ENCODE measurements at regions not wholly inside any gene's neighbourhood (a gene's known extent, or its start where the extent isn't known, plus 50 kb on each side); places are given as distances from the start of the nearest gene placed in this dataset.

- TF ChIP-seq, protein P1, sequence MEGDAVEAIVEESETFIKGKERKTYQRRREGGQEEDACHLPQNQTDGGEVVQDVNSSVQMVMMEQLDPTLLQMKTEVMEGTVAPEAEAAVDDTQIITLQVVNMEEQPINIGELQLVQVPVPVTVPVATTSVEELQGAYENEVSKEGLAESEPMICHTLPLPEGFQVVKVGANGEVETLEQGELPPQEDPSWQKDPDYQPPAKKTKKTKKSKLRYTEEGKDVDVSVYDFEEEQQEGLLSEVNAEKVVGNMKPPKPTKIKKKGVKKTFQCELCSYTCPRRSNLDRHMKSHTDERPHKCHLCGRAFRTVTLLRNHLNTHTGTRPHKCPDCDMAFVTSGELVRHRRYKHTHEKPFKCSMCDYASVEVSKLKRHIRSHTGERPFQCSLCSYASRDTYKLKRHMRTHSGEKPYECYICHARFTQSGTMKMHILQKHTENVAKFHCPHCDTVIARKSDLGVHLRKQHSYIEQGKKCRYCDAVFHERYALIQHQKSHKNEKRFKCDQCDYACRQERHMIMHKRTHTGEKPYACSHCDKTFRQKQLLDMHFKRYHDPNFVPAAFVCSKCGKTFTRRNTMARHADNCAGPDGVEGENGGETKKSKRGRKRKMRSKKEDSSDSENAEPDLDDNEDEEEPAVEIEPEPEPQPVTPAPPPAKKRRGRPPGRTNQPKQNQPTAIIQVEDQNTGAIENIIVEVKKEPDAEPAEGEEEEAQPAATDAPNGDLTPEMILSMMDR (IDR thresholded peaks at IDR 0.05) = no peak
- TF ChIP-seq POLR2A (IDR thresholded peaks at IDR 0.05) = no peak
Measured at GRCh38 chr4:62260254-62260653, 1060.1 kb downstream of the ADGRL3 start.

Data from testis (tissue), 2 donors.